GM23338 (cell line): ENCODE measurements at regions not wholly inside any gene's neighbourhood (a gene's known extent, or its start where the extent isn't known, plus 50 kb on each side); places are given as distances from the start of the nearest gene placed in this dataset.
"Not testable (repeated sequence)": the region's sequence is repeated elsewhere in the genome, so short reads cannot be mapped to it uniquely, and the experiment has no call there.

ENCODE experiments used
- ATAC-seq: fragments of 200-7000 bp; cut with Tn5 transposase; 3 replicates; pipeline ENCODE4 v1.9.1; 2020
- DNase-seq: peaks from one replicate; pipeline ENCODE4 v3.0.0-alpha.2; 2015; ENCODE audit warnings: low spot score
- H2AFZ ChIP-seq: fragments of 200-600 bp; sonication (generic); 2 replicates; pipeline ENCODE4 v1.8.0; 2016; ENCODE audit warnings: antibody characterized with exemption, mild to moderate bottlenecking, moderate library complexity
- H3F3A ChIP-seq: fragments of 200-600 bp; sonication (generic); replicated peaks from 2 replicates; pipeline ENCODE4 v1.8.0; 2017; ENCODE audit warnings: antibody characterized with exemption, mixed run types, low read depth
- H3K27ac ChIP-seq: fragments of 200-600 bp; sonication (generic); 2 replicates; pipeline ENCODE4 v1.6.1; 2016; ENCODE audit warnings: low read depth
- H3K27me3 ChIP-seq: fragments of 200-600 bp; sonication (generic); 2 replicates; pipeline ENCODE4 v1.8.0; 2016; ENCODE audit warnings: mild to moderate bottlenecking, mixed run types, moderate library complexity; ENCODE audit not compliant: insufficient read depth
- H3K36me3 ChIP-seq: fragments of 200-600 bp; sonication (generic); 2 replicates; pipeline ENCODE4 v1.8.0; 2016; ENCODE audit warnings: mild to moderate bottlenecking; ENCODE audit not compliant: insufficient read depth
- H3K4me1 ChIP-seq: fragments of 200-600 bp; sonication (generic); 2 replicates; pipeline ENCODE4 v1.8.0; 2016; ENCODE audit warnings: mild to moderate bottlenecking, moderate library complexity; ENCODE audit not compliant: insufficient read depth
- H3K4me2 ChIP-seq: fragments of 200-600 bp; sonication (generic); 2 replicates; pipeline ENCODE4 v1.7.1; 2017; ENCODE audit warnings: mixed run types
- H3K4me3 ChIP-seq: fragments of 200-600 bp; sonication (generic); 2 replicates; pipeline ENCODE4 v1.6.1; 2016; ENCODE audit warnings: mixed run types
- H3K79me2 ChIP-seq: fragments of 200-600 bp; sonication (generic); replicated peaks from 2 replicates; pipeline ENCODE4 v1.8.0; 2017; ENCODE audit warnings: mild to moderate bottlenecking; ENCODE audit not compliant: insufficient read depth
- H3K9me2 ChIP-seq: fragments of 200-600 bp; sonication (generic); 2 replicates; pipeline ENCODE4 v1.8.0; 2017; ENCODE audit not compliant: insufficient read depth
- H4K20me1 ChIP-seq: fragments of 200-600 bp; sonication (generic); replicated peaks from 2 replicates; pipeline ENCODE4 v1.8.0; 2017; ENCODE audit warnings: mild to moderate bottlenecking; ENCODE audit not compliant: insufficient read depth
- H3K27ac Mint-ChIP-seq: 2 replicates; pipeline ENCODE4 v1.8.0; 2020; ENCODE audit warnings: inconsistent platforms, mild to moderate bottlenecking, moderate library complexity, mixed read lengths
- H3K27me3 Mint-ChIP-seq: 3 replicates; pipeline ENCODE4 v1.8.0; 2022; ENCODE audit warnings: low read depth, mild to moderate bottlenecking, moderate library complexity, mixed read lengths, inconsistent platforms; ENCODE audit not compliant: insufficient read depth, poor library complexity
- H3K36me3 Mint-ChIP-seq: 3 replicates; pipeline ENCODE4 v1.8.0; 2021; ENCODE audit warnings: low read depth, mild to moderate bottlenecking, inconsistent platforms, moderate library complexity, mixed read lengths
- H3K4me1 Mint-ChIP-seq: 3 replicates; pipeline ENCODE4 v1.8.0; 2020; ENCODE audit warnings: mild to moderate bottlenecking, inconsistent platforms, mixed read lengths
- H3K4me3 Mint-ChIP-seq: 3 replicates; pipeline ENCODE4 v1.8.0; 2021; ENCODE audit warnings: moderate library complexity, mild to moderate bottlenecking, inconsistent platforms, mixed read lengths
- H3K9me3 Mint-ChIP-seq: 3 replicates; pipeline ENCODE4 v1.8.0; 2020; ENCODE audit warnings: moderate library complexity, mild to moderate bottlenecking, inconsistent platforms, mixed read lengths
- CREB1 ChIP-seq: fragments of 250-450 bp; sonication (Bioruptor Pico); IDR thresholded peaks from 2 replicates; pipeline ENCODE4 v1.5.0; 2020; ENCODE audit warnings: low read depth, mild to moderate bottlenecking, moderate library complexity
- CTCF ChIP-seq, 2 experiments: fragments of 200-600 bp in 1 of 2; sonication (generic) in 1 of 2; conservative IDR thresholded peaks; 2 replicates each; pipeline versions ENCODE4 v1.5.1 to v1.6.1; 2016 to 2017; ENCODE audit warnings: antibody characterized with exemption in 2 of 2, low read depth in 2 of 2, mild to moderate bottlenecking in 2 of 2, moderate library complexity in 1 of 2
- ETS1 ChIP-seq: IDR thresholded peaks from 2 replicates; pipeline ENCODE4 v1.6.1; 2016; ENCODE audit warnings: antibody characterized with exemption
- EZH2 ChIP-seq: fragments of 200-600 bp; sonication (generic); IDR thresholded peaks from one replicate; pipeline ENCODE4 v1.8.0; 2017; ENCODE audit warnings: antibody characterized with exemption, mild to moderate bottlenecking, low read depth; ENCODE audit not compliant: unreplicated experiment
- EZH2phosphoT487 ChIP-seq: fragments of 200-600 bp; sonication (generic); IDR thresholded peaks from one replicate; pipeline ENCODE4 v1.8.1; 2018; ENCODE audit warnings: antibody characterized with exemption; ENCODE audit not compliant: unreplicated experiment
- REST ChIP-seq: IDR thresholded peaks from one replicate; pipeline ENCODE4 v1.6.1; 2018; ENCODE audit warnings: antibody characterized with exemption; ENCODE audit not compliant: unreplicated experiment
- STAT1 ChIP-seq: IDR thresholded peaks from one replicate; pipeline ENCODE4 v1.6.1; 2016; ENCODE audit warnings: antibody characterized with exemption; ENCODE audit not compliant: unreplicated experiment
- ZNF114 ChIP-seq: fragments of 250-450 bp; sonication (Bioruptor Pico); IDR thresholded peaks from 2 replicates; pipeline ENCODE4 v1.5.0; 2020; ENCODE audit warnings: mild to moderate bottlenecking, moderate library complexity
- TF ChIP-seq, protein P1 (sequence below): fragments of 250-450 bp; sonication (Bioruptor Pico); IDR thresholded peaks from 2 replicates; pipeline ENCODE4 v1.5.0; 2020; ENCODE audit warnings: mild to moderate bottlenecking, moderate library complexity

DNA sequence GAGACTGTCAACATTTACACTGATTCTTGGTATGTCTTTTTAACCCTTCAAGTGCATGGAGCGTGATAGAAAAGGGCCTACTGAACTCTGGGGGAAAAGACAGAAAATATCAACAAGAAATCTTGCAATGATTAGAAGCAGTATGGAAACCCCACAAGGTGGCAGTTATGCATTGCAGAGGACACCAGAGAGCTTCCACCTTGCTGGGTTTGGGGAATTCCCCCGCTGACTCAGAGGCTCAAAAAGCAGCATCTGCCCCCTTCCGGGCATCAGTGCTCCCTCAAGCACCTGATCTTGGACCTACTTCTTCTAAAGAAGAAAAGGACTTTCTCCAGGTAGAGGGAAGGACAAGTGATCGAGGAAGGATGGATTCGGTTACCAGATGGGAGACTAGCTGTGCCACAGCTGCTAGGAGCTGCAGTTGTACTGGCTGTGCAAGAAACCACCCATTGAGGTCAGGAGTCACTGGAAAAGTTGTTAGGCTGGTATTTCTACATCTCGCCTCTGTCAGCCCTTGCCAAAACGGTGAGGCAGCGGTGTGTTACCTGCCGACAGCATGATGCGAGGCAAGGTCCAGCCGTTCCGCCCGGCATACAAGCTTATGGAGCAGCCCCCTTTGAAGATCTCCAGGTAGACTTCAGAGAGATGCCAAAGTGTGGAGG, 102.8 kb upstream of the OSBPL11 start:
- not testable (repeated sequence) for H3K9me3 Mint-ChIP-seq, H3K4me3 Mint-ChIP-seq, H3K27ac ChIP-seq, H3K27me3 ChIP-seq, ATAC-seq, H3K27ac Mint-ChIP-seq, H2AFZ ChIP-seq, H3F3A ChIP-seq, H3K4me1 ChIP-seq, H4K20me1 ChIP-seq, H3K9me2 ChIP-seq, H3K27me3 Mint-ChIP-seq, H3K4me1 Mint-ChIP-seq, H3K4me2 ChIP-seq, H3K36me3 ChIP-seq, H3K4me3 ChIP-seq, DNase-seq, H3K36me3 Mint-ChIP-seq, H3K79me2 ChIP-seq
- TF ChIP-seq CTCF (conservative IDR thresholded peaks at IDR 0.05; ENCODE audit: low read depth in 2 of 2): peak in 1 of 2 experiments; percentile 16; a peak in 1 of 4 replicates

GRCh38 chr3:125715651-125716050, 120.4 kb upstream of the OSBPL11 start:
- no peaks in the 10 kb centered on the region for H3K36me3 Mint-ChIP-seq
- H3K4me2 ChIP-seq: no peak overlapping the region
- H3K4me1 ChIP-seq: no peaks in the 10 kb centered on the region
- H3K27ac ChIP-seq: no peak overlapping the region
- no peak overlapping the region for H3K4me3 Mint-ChIP-seq
- H2AFZ ChIP-seq: no peak overlapping the region
- H3F3A ChIP-seq: no peaks in the 10 kb centered on the region
- no peaks in the 10 kb centered on the region for H3K9me2 ChIP-seq
- no peaks in the 10 kb centered on the region for H4K20me1 ChIP-seq
- no peak overlapping the region for H3K4me3 ChIP-seq
- no peaks in the 10 kb centered on the region for H3K27me3 ChIP-seq
- no peaks in the 10 kb centered on the region for H3K4me1 Mint-ChIP-seq
- ATAC-seq (no peak), DNase-seq (no peak)
- H3K27ac Mint-ChIP-seq: no peak overlapping the region
- no peaks in the 10 kb centered on the region for H3K9me3 Mint-ChIP-seq
- H3K27me3 Mint-ChIP-seq: peaks cover 5% of the 10 kb centered on the region
- H3K79me2 ChIP-seq: no peaks in the 10 kb centered on the region
- no peaks in the 10 kb centered on the region for H3K36me3 ChIP-seq
- TF ChIP-seq REST: no peak
- no peak for TF ChIP-seq EZH2phosphoT487
- no peak for TF ChIP-seq CREB1 (CRISPR knock-in tag)
- no peak for TF ChIP-seq ZNF114 (CRISPR knock-in tag)
- TF ChIP-seq ETS1: no peak
- no peak for TF ChIP-seq STAT1
- TF ChIP-seq EZH2: no peak
- TF ChIP-seq, protein P1, sequence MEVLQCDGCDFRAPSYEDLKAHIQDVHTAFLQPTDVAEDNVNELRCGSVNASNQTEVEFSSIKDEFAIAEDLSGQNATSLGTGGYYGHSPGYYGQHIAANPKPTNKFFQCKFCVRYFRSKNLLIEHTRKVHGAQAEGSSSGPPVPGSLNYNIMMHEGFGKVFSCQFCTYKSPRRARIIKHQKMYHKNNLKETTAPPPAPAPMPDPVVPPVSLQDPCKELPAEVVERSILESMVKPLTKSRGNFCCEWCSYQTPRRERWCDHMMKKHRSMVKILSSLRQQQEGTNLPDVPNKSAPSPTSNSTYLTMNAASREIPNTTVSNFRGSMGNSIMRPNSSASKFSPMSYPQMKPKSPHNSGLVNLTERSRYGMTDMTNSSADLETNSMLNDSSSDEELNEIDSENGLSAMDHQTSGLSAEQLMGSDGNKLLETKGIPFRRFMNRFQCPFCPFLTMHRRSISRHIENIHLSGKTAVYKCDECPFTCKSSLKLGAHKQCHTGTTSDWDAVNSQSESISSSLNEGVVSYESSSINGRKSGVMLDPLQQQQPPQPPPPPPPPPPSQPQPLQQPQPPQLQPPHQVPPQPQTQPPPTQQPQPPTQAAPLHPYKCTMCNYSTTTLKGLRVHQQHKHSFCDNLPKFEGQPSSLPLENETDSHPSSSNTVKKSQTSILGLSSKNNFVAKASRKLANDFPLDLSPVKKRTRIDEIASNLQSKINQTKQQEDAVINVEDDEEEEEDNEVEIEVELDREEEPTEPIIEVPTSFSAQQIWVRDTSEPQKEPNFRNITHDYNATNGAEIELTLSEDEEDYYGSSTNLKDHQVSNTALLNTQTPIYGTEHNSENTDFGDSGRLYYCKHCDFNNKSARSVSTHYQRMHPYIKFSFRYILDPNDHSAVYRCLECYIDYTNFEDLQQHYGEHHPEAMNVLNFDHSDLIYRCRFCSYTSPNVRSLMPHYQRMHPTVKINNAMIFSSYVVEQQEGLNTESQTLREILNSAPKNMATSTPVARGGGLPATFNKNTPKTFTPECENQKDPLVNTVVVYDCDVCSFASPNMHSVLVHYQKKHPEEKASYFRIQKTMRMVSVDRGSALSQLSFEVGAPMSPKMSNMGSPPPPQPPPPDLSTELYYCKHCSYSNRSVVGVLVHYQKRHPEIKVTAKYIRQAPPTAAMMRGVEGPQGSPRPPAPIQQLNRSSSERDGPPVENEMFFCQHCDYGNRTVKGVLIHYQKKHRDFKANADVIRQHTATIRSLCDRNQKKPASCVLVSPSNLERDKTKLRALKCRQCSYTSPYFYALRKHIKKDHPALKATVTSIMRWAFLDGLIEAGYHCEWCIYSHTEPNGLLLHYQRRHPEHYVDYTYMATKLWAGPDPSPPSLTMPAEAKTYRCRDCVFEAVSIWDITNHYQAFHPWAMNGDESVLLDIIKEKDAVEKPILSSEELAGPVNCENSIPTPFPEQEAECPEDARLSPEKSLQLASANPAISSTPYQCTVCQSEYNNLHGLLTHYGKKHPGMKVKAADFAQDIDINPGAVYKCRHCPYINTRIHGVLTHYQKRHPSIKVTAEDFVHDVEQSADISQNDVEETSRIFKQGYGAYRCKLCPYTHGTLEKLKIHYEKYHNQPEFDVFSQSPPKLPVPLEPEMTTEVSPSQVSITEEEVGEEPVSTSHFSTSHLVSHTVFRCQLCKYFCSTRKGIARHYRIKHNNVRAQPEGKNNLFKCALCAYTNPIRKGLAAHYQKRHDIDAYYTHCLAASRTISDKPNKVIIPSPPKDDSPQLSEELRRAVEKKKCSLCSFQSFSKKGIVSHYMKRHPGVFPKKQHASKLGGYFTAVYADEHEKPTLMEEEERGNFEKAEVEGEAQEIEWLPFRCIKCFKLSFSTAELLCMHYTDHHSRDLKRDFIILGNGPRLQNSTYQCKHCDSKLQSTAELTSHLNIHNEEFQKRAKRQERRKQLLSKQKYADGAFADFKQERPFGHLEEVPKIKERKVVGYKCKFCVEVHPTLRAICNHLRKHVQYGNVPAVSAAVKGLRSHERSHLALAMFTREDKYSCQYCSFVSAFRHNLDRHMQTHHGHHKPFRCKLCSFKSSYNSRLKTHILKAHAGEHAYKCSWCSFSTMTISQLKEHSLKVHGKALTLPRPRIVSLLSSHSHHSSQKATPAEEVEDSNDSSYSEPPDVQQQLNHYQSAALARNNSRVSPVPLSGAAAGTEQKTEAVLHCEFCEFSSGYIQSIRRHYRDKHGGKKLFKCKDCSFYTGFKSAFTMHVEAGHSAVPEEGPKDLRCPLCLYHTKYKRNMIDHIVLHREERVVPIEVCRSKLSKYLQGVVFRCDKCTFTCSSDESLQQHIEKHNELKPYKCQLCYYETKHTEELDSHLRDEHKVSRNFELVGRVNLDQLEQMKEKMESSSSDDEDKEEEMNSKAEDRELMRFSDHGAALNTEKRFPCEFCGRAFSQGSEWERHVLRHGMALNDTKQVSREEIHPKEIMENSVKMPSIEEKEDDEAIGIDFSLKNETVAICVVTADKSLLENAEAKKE (CRISPR knock-in tag): no peak
